GM12865 (cell line): ENCODE measurements at regions not wholly inside any gene's neighbourhood (a gene's known extent, or its start where the extent isn't known, plus 50 kb on each side); places are given as distances from the start of the nearest gene placed in this dataset.

Source experiments
- DNase-seq: peaks from one replicate; pipeline ENCODE4 v3.0.0; 2010; ENCODE audit warnings: low read depth
- H3K4me3 ChIP-seq: 2 replicates; pipeline ENCODE4 v1.5.1; 2011; ENCODE audit warnings: mild to moderate bottlenecking, low read depth, low read length, control low read depth
- TF ChIP-seq, protein P1 (sequence below): IDR thresholded peaks from 2 replicates; pipeline ENCODE4 v1.5.1; 2011; ENCODE audit warnings: low read length, control low read depth, low read depth, inconsistent platforms; ENCODE audit not compliant: insufficient read depth; ENCODE audit errors: missing control alignments

DNA sequence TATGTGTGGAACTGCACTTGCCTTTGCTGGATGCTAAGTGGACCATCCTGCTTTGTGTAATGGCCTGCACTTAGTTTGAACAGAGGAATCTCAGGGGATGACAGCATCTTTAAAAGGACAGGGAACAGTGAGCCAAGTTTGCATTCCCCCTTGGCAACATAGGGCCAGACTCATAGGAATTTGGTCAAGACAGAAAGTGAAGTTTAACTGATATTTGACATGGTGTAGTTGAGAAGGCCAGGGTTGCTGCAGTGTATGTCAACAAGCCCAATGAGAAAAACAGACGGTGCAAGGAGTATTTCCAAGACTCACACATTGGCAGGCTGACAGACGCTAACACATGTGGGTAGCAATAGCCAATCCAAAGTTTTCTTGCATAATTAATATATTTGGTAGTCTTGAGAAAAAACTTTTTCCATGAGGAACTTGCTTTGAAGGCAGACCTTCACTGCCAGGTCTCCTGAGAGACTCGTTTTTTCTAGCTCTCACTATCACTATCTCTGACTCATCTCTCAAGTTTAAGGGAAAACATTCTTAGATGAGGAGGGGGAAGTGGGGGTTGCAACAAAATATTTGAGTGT, 213.8 kb downstream of the IBTK start:
- no peak overlapping the region for H3K4me3 ChIP-seq
- TF ChIP-seq, protein P1, sequence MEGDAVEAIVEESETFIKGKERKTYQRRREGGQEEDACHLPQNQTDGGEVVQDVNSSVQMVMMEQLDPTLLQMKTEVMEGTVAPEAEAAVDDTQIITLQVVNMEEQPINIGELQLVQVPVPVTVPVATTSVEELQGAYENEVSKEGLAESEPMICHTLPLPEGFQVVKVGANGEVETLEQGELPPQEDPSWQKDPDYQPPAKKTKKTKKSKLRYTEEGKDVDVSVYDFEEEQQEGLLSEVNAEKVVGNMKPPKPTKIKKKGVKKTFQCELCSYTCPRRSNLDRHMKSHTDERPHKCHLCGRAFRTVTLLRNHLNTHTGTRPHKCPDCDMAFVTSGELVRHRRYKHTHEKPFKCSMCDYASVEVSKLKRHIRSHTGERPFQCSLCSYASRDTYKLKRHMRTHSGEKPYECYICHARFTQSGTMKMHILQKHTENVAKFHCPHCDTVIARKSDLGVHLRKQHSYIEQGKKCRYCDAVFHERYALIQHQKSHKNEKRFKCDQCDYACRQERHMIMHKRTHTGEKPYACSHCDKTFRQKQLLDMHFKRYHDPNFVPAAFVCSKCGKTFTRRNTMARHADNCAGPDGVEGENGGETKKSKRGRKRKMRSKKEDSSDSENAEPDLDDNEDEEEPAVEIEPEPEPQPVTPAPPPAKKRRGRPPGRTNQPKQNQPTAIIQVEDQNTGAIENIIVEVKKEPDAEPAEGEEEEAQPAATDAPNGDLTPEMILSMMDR = no peak
- no peak for DNase-seq

DNA sequence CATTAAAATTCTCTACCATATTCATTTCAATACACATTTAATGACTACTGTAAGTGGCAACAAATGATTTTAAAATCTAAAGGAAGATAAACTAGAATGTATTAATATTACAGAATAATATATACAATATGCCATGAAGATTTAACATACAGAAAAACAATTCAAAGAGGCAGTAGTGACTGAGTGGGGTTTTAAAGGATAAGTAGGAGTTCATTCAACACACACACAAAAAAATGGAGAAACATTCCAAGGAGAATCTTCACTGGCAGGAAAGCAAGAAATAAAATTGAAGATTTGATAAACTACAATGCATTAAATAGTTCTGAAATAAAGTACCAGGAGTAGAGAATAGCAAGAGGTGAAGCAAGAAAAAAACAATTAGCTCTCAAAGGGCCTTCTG, 215.1 kb downstream of the IBTK start:
- TF ChIP-seq, protein P1 = no peak
- no peak for DNase-seq
- no peak overlapping the region for H3K4me3 ChIP-seq

GRCh38 chr6:82030761-82031503, 216.6 kb downstream of the IBTK start:
- DNase-seq = no peak
- no peak overlapping the region for H3K4me3 ChIP-seq

GRCh38 chr6:82030301-82030700, 217.2 kb downstream of the IBTK start:
- no peak for DNase-seq
- TF ChIP-seq, protein P1 = no peak
- H3K4me3 ChIP-seq = no peak overlapping the region

More at GRCh38 chr6:82030761-82031503, 216.6 kb downstream of the IBTK start:
- TF ChIP-seq, protein P1 = no peak

- H3K4me3 ChIP-seq = no peak overlapping the region
- DNase-seq = no peak
Measured at GRCh38 chr6:82025271-82025670, 222.3 kb downstream of the IBTK start.

GRCh38 chr6:82022614-82023129, 224.9 kb downstream of the IBTK start:
- H3K4me3 ChIP-seq = no peak overlapping the region
- TF ChIP-seq, protein P1 = no peak
- DNase-seq = no peak

More at GRCh38 chr6:82025271-82025670, 222.3 kb downstream of the IBTK start:
- TF ChIP-seq, protein P1 = no peak
